OCI-LY1 (cell line): ENCODE measurements at regions not wholly inside any gene's neighbourhood (a gene's known extent, or its start where the extent isn't known, plus 50 kb on each side); places are given as distances from the start of the nearest gene placed in this dataset.

Source experiments
- H2AFZ ChIP-seq: fragments of 200-600 bp; sonication (generic), shearing (Covaris generic); 2 replicates; pipeline ENCODE4 v1.6.0; 2014; ENCODE audit warnings: antibody characterized with exemption, mild to moderate bottlenecking, low read length
- H3F3A ChIP-seq: fragments of 200-600 bp; sonication (generic), shearing (Covaris generic); 2 replicates; pipeline ENCODE4 v1.6.0; 2014; ENCODE audit warnings: mild to moderate bottlenecking, antibody characterized with exemption, low read length, moderate library complexity; ENCODE audit not compliant: insufficient read depth
- H3K27ac ChIP-seq: fragments of 200-600 bp; sonication (generic); 2 replicates; pipeline ENCODE4 v1.5.1; 2014; ENCODE audit warnings: low read length, mixed run types, mild to moderate bottlenecking, low read depth; ENCODE audit not compliant: poor library complexity, severe bottlenecking
- H3K27me3 ChIP-seq: fragments of 200-600 bp; sonication (generic); 2 replicates; pipeline ENCODE4 v1.6.0; 2014; ENCODE audit warnings: antibody characterized with exemption, mild to moderate bottlenecking, low read length, moderate library complexity; ENCODE audit not compliant: insufficient read depth
- H3K36me3 ChIP-seq: fragments of 200-600 bp; sonication (generic); 2 replicates; pipeline ENCODE4 v1.6.1; 2014; ENCODE audit warnings: mild to moderate bottlenecking, antibody characterized with exemption, low read length, moderate library complexity, mixed read lengths; ENCODE audit not compliant: insufficient read depth
- H3K4me1 ChIP-seq: fragments of 200-600 bp; sonication (generic); 2 replicates; pipeline ENCODE4 v1.5.1; 2014; ENCODE audit warnings: mild to moderate bottlenecking, low read length, moderate library complexity; ENCODE audit not compliant: insufficient read depth, severe bottlenecking
- H3K4me2 ChIP-seq: fragments of 200-600 bp; sonication (generic), shearing (Covaris generic); 2 replicates; pipeline ENCODE4 v1.6.1; 2014; ENCODE audit warnings: low read length
- H3K4me3 ChIP-seq: fragments of 200-600 bp; sonication (generic); 2 replicates; pipeline ENCODE4 v1.5.1; 2014; ENCODE audit warnings: low read length, low read depth, mild to moderate bottlenecking, mixed read lengths; ENCODE audit not compliant: poor library complexity, severe bottlenecking
- H3K79me2 ChIP-seq: fragments of 200-600 bp; shearing (Covaris generic); 2 replicates; pipeline ENCODE4 v1.6.1; 2016; ENCODE audit warnings: mixed run types, low read length, mixed read lengths; ENCODE audit not compliant: insufficient read depth
- H3K9ac ChIP-seq: fragments of 200-600 bp; sonication (generic), shearing (Covaris generic); 2 replicates; pipeline ENCODE4 v1.6.1; 2014; ENCODE audit warnings: mild to moderate bottlenecking, low read length, mixed read lengths
- H3K9me2 ChIP-seq: fragments of 200-600 bp; sonication (generic), shearing (Covaris generic); 2 replicates; pipeline ENCODE4 v1.6.1; 2014; ENCODE audit warnings: low read depth, mild to moderate bottlenecking, low read length, mixed read lengths
- H3K9me3 ChIP-seq: fragments of 200-600 bp; shearing (Covaris generic); 2 replicates; pipeline ENCODE4 v1.6.1; 2014; ENCODE audit warnings: low read length, mixed read lengths
- H4K20me1 ChIP-seq: fragments of 200-600 bp; sonication (generic), shearing (Covaris generic); 2 replicates; pipeline ENCODE4 v1.6.0; 2016; ENCODE audit warnings: mild to moderate bottlenecking, low read length; ENCODE audit not compliant: insufficient read depth
- CTCF ChIP-seq: fragments of 200-600 bp; sonication (generic), shearing (Covaris generic); IDR thresholded peaks from 2 replicates; pipeline ENCODE4 v1.5.1; 2017; ENCODE audit warnings: mild to moderate bottlenecking, antibody characterized with exemption, low read length, moderate library complexity, mixed read lengths
- EZH2 ChIP-seq: fragments of 200-600 bp; sonication (generic), shearing (Covaris generic); IDR thresholded peaks from 2 replicates; pipeline ENCODE4 v1.8.0; 2017; ENCODE audit warnings: borderline replicate concordance, mixed run types, mild to moderate bottlenecking, antibody characterized with exemption, low read length, moderate library complexity, mixed read lengths

- TF ChIP-seq CTCF = no peak
- no peak for TF ChIP-seq EZH2
- Histone ChIP-seq H4K20me1 (no peaks in the 10 kb centered on the region), H3K9ac (no peak overlapping the region), H3K79me2 (no peaks in the 10 kb centered on the region), H3K27ac (no peak overlapping the region), H3K27me3 (no peaks in the 10 kb centered on the region), H3K4me2 (no peak overlapping the region), H2AFZ (no peak overlapping the region), H3K4me1 (no peaks in the 10 kb centered on the region), H3K9me2 (no peaks in the 10 kb centered on the region), H3K9me3 (no peaks in the 10 kb centered on the region), H3K36me3 (no peaks in the 10 kb centered on the region), H3K4me3 (no peak overlapping the region), H3F3A (no peaks in the 10 kb centered on the region)
These were observed 237.1 kb downstream of the GXYLT1 start for GRCh38 chr12:41907550-41907949.

- no peaks in the 10 kb centered on the region for H4K20me1 ChIP-seq
- no peak overlapping the region for H3K4me2 ChIP-seq
- H3K27ac ChIP-seq = no peak overlapping the region
- H3K4me3 ChIP-seq = no peak overlapping the region
- no peaks in the 10 kb centered on the region for H3K79me2 ChIP-seq
- H3K36me3 ChIP-seq = no peaks in the 10 kb centered on the region
- no peaks in the 10 kb centered on the region for H3F3A ChIP-seq
- H3K9me2 ChIP-seq = no peaks in the 10 kb centered on the region
- H3K4me1 ChIP-seq = no peaks in the 10 kb centered on the region
- H2AFZ ChIP-seq = no peak overlapping the region
- no peaks in the 10 kb centered on the region for H3K9me3 ChIP-seq
- TF ChIP-seq EZH2 = no peak
- TF ChIP-seq CTCF = no peak
- H3K27me3 ChIP-seq = no peaks in the 10 kb centered on the region
- H3K9ac ChIP-seq = no peak overlapping the region
These were observed 237.7 kb downstream of the GXYLT1 start for GRCh38 chr12:41907021-41907420.

- H3K27me3 ChIP-seq = no peaks in the 10 kb centered on the region
- H2AFZ ChIP-seq = no peak overlapping the region
- no peak overlapping the region for H3K9ac ChIP-seq
- H3K27ac ChIP-seq = no peak overlapping the region
- no peak overlapping the region for H3K4me2 ChIP-seq
- TF ChIP-seq EZH2 = no peak
- TF ChIP-seq CTCF = no peak
- H3K79me2 ChIP-seq = no peaks in the 10 kb centered on the region
- H3K9me2 ChIP-seq = no peaks in the 10 kb centered on the region
- H3F3A ChIP-seq = no peaks in the 10 kb centered on the region
- no peaks in the 10 kb centered on the region for H3K4me1 ChIP-seq
- no peaks in the 10 kb centered on the region for H4K20me1 ChIP-seq
- no peak overlapping the region for H3K4me3 ChIP-seq
- no peaks in the 10 kb centered on the region for H3K9me3 ChIP-seq
- no peaks in the 10 kb centered on the region for H3K36me3 ChIP-seq
These were observed 238.8 kb downstream of the GXYLT1 start for GRCh38 chr12:41905759-41906297.
